ENCODE measurements at regions not wholly inside any gene's neighbourhood (a gene's known extent, or its start where the extent isn't known, plus 50 kb on each side); places are given as distances from the start of the nearest gene placed in this dataset.

DNA sequence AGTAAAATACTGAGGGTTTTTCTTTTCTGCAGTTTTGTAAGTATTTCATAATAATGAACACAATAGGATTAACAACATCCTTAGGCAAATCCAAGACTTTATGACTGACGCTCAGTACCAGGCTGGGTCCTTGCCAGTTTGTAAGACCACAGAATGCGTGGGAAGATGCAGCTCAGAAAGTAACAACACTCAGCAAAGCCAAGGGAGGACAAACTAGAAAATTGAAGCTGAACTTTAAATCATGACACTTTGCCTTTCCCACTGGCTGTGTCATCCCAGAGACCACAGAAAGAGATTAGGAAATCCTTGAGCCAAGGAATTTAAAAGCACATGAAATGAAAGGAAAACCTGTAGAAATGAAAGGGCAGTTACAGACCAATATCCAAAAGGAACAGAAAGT is 426.3 kb upstream of the CHRM3 start:
- no peaks in the 10 kb centered on the region for H3K4me1 ChIP-seq (ENCODE audit: insufficient read depth, low read length, poor library complexity, severe bottlenecking)
- no peaks in the 10 kb centered on the region for H3K79me2 ChIP-seq (ENCODE audit: insufficient read depth, low read length)
- no peak overlapping the region for H3K4me3 ChIP-seq (ENCODE audit: low read length, poor library complexity, severe bottlenecking)
- no peaks in the 10 kb centered on the region for H4K20me1 ChIP-seq (ENCODE audit: insufficient read depth, low read length, poor library complexity, severe bottlenecking)
- H3K9ac ChIP-seq (ENCODE audit: low read depth, low read length, poor library complexity, severe bottlenecking) = no peak overlapping the region
- 0 out of 2 replicates have a peak, but pooled peaks cover 5% of the 10 kb centered on the region for H3K9me2 ChIP-seq (replicated peaks; ENCODE audit: low read depth, low read length)
- no peaks in the 10 kb centered on the region for H3K36me3 ChIP-seq (ENCODE audit: insufficient read depth, low read length)
- TF ChIP-seq EZH2phosphoT487 (IDR thresholded peaks at IDR 0.05; ENCODE audit: borderline replicate concordance) (no peak), CTCF (conservative IDR thresholded peaks at IDR 0.05; ENCODE audit: low read length) (no peak)
- H3F3A ChIP-seq (ENCODE audit: low read depth) = no peaks in the 10 kb centered on the region
- no peak overlapping the region for H2AFZ ChIP-seq (ENCODE audit: low read length)
- H3K4me2 ChIP-seq (ENCODE audit: low read depth, low read length, poor library complexity, severe bottlenecking) = no peak overlapping the region
- no peaks in the 10 kb centered on the region for H3K27me3 ChIP-seq (ENCODE audit: insufficient read depth, low read length, poor library complexity, severe bottlenecking)
- no peaks in the 10 kb centered on the region for H3K9me3 ChIP-seq (ENCODE audit: insufficient read depth, low read depth, low read length)

DNA sequence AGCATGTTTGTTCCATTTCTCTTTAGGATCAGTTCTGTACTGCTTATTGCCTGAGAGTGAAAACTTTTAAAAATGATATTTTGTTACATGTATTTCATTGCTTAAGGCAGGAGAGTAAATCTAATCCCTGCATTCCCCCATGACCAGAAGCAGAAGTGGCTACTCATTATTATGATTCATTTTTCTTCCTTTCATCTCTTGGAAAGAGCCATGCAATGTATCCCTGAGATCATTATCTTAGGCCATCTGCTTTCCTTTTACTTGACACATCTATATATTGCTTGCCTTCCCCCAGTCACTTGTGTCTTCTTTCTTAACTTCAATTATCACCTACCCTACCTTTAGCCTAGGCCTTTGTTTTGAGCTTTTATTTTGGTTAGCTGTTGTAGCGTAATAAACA is 430.4 kb upstream of the CHRM3 start:
- H3K27me3 ChIP-seq (ENCODE audit: insufficient read depth, low read length, poor library complexity, severe bottlenecking) = no peaks in the 10 kb centered on the region
- H3K4me1 ChIP-seq (ENCODE audit: insufficient read depth, low read length, poor library complexity, severe bottlenecking) = no peaks in the 10 kb centered on the region
- H3K9me3 ChIP-seq (ENCODE audit: insufficient read depth, low read depth, low read length) = no peaks in the 10 kb centered on the region
- no peak overlapping the region for H3K4me2 ChIP-seq (ENCODE audit: low read depth, low read length, poor library complexity, severe bottlenecking)
- H3K9ac ChIP-seq (ENCODE audit: low read depth, low read length, poor library complexity, severe bottlenecking) = no peak overlapping the region
- no peaks in the 10 kb centered on the region for H3K79me2 ChIP-seq (ENCODE audit: insufficient read depth, low read length)
- no peak overlapping the region for H2AFZ ChIP-seq (ENCODE audit: low read length)
- no peaks in the 10 kb centered on the region for H3F3A ChIP-seq (ENCODE audit: low read depth)
- 0 out of 2 replicates have a peak, but pooled peaks cover 5% of the 10 kb centered on the region for H3K9me2 ChIP-seq (replicated peaks; ENCODE audit: low read depth, low read length)
- H3K36me3 ChIP-seq (ENCODE audit: insufficient read depth, low read length) = no peaks in the 10 kb centered on the region
- H3K4me3 ChIP-seq (ENCODE audit: low read length, poor library complexity, severe bottlenecking) = no peak overlapping the region
- no peak for TF ChIP-seq CTCF (conservative IDR thresholded peaks at IDR 0.05; ENCODE audit: low read length)
- no peak for TF ChIP-seq EZH2phosphoT487 (IDR thresholded peaks at IDR 0.05; ENCODE audit: borderline replicate concordance)
- no peaks in the 10 kb centered on the region for H4K20me1 ChIP-seq (ENCODE audit: insufficient read depth, low read length, poor library complexity, severe bottlenecking)

- Histone ChIP-seq H4K20me1 (ENCODE audit: insufficient read depth, low read length, poor library complexity, severe bottlenecking) (no peaks in the 10 kb centered on the region), H3K4me2 (ENCODE audit: low read depth, low read length, poor library complexity, severe bottlenecking) (no peak overlapping the region), H3K4me3 (ENCODE audit: low read length, poor library complexity, severe bottlenecking) (no peak overlapping the region), H2AFZ (ENCODE audit: low read length) (no peak overlapping the region), H3K36me3 (ENCODE audit: insufficient read depth, low read length) (no peaks in the 10 kb centered on the region), H3K9me3 (ENCODE audit: insufficient read depth, low read depth, low read length) (no peaks in the 10 kb centered on the region), H3K9ac (ENCODE audit: low read depth, low read length, poor library complexity, severe bottlenecking) (no peak overlapping the region), H3K27me3 (ENCODE audit: insufficient read depth, low read length, poor library complexity, severe bottlenecking) (no peaks in the 10 kb centered on the region), H3K9me2 (replicated peaks; ENCODE audit: low read depth, low read length) (0 out of 2 replicates have a peak, but pooled peaks cover 5% of the 10 kb centered on the region), H3K4me1 (ENCODE audit: insufficient read depth, low read length, poor library complexity, severe bottlenecking) (no peaks in the 10 kb centered on the region), H3K79me2 (ENCODE audit: insufficient read depth, low read length) (no peaks in the 10 kb centered on the region), H3F3A (ENCODE audit: low read depth) (no peaks in the 10 kb centered on the region)
- TF ChIP-seq EZH2phosphoT487 (IDR thresholded peaks at IDR 0.05; ENCODE audit: borderline replicate concordance) = no peak
- TF ChIP-seq CTCF (conservative IDR thresholded peaks at IDR 0.05; ENCODE audit: low read length) = no peak
Measured at GRCh38 chr1:238954865-238955264, 431.5 kb upstream of the CHRM3 start.
